GM12878 (cell line): ENCODE measurements at regions not wholly inside any gene's neighbourhood (a gene's known extent, or its start where the extent isn't known, plus 50 kb on each side); places are given as distances from the start of the nearest gene placed in this dataset.

Source experiments
- ATAC-seq: fragments of 200-7000 bp; cut with Tn5 transposase; 3 replicates; pipeline ENCODE4 v1.9.1; 2020; ENCODE audit warnings: mild to moderate bottlenecking, moderate library complexity
- BruUV-seq: library from RNA; stranded (reverse); fragments of 400-500 nt; replicated peaks from 2 replicates; lab custom pipeline; 2021; lab: Mats Ljungman, UMichigan
- CTCF ChIA-PET: fragments of 300-600 bp; sonication (Branson Sonifier 250); formaldehyde crosslinking; extraction: SDS; loops from one replicate; lab custom pipeline; 2021; ENCODE audit warnings: inconsistent platforms; lab: Yijun Ruan, JAX
- POLR2A ChIA-PET: fragments of 350-600 bp; formaldehyde crosslinking; extraction: SDS; loops from one replicate; lab custom pipeline; 2021; ENCODE audit warnings: inconsistent platforms; lab: Charles Lee
- RAD21 ChIA-PET: fragments of 300-600 bp; sonication (Branson Sonifier 250); formaldehyde crosslinking; loops from one replicate; lab custom pipeline; 2023; ENCODE audit warnings: antibody characterized with exemption; ENCODE audit not compliant: unreplicated experiment; lab: Charles Lee
- SMC1A ChIA-PET: fragments of 300-600 bp; sonication (Branson Sonifier 250); formaldehyde crosslinking; loops from one replicate; lab custom pipeline; 2023; ENCODE audit not compliant: unreplicated experiment, uncharacterized antibody; lab: Charles Lee
- DNase-seq: peaks from one replicate; pipeline ENCODE4 v3.0.0-alpha.2; 2011; ENCODE audit warnings: low read depth, low spot score
- FAIRE-seq: peaks from 3 replicates; lab custom pipeline; 2011; peaks lifted over from hg19 to GRCh38; lab: Jason Lieb, UNC
- H2AFZ ChIP-seq: 2 replicates; pipeline ENCODE4 v1.6.0; 2011; ENCODE audit warnings: low read depth, low read length, control low read depth; ENCODE audit not compliant: control insufficient read depth
- H3K27ac ChIP-seq: 2 replicates; pipeline ENCODE4 v1.5.1; 2011; ENCODE audit warnings: control low read depth; ENCODE audit not compliant: control insufficient read depth, insufficient read depth
- H3K27me3 ChIP-seq, 2 experiments: replicated peaks in 1 of 2; 2 replicates each; pipeline versions ENCODE4 v1.6.0 to v1.6.1; 2011; ENCODE audit warnings: low read length in 1 of 2; ENCODE audit not compliant: control insufficient read depth in 2 of 2, insufficient read depth in 2 of 2
- H3K36me3 ChIP-seq, 2 experiments: 2 replicates each; pipeline ENCODE4 v1.5.1; 2011; ENCODE audit warnings: low read length in 1 of 2; ENCODE audit not compliant: control insufficient read depth in 2 of 2, insufficient read depth in 2 of 2
- H3K4me1 ChIP-seq: 2 replicates; pipeline ENCODE4 v1.6.1; 2011; ENCODE audit warnings: mild to moderate bottlenecking, low read length, moderate library complexity, mixed read lengths; ENCODE audit not compliant: control insufficient read depth, insufficient read depth
- H3K4me2 ChIP-seq: 2 replicates; pipeline ENCODE4 v1.6.0; 2011; ENCODE audit warnings: control low read depth; ENCODE audit not compliant: control insufficient read depth, insufficient read depth
- H3K4me3 ChIP-seq: fragments of 200-600 bp; sonication (generic); 2 replicates; pipeline ENCODE4 v1.5.1; 2016
- H3K79me2 ChIP-seq: 2 replicates; pipeline ENCODE4 v1.6.0; 2011; ENCODE audit warnings: low read length; ENCODE audit not compliant: control insufficient read depth, insufficient read depth
- H3K9ac ChIP-seq: 2 replicates; pipeline ENCODE4 v1.8.0; 2011; ENCODE audit warnings: low read length, control low read depth, mixed read lengths; ENCODE audit not compliant: control insufficient read depth, insufficient read depth
- H3K9me3 ChIP-seq: replicated peaks from 3 replicates; pipeline ENCODE4 v1.5.1; 2011; ENCODE audit warnings: mild to moderate bottlenecking, low read length; ENCODE audit not compliant: control insufficient read depth, insufficient read depth
- H4K20me1 ChIP-seq: 2 replicates; pipeline ENCODE4 v1.6.0; 2011; ENCODE audit not compliant: control insufficient read depth, insufficient read depth
- BACH1 ChIP-seq: fragments of 450-650 bp; IDR thresholded peaks from 2 replicates; pipeline ENCODE4 v1.6.1; 2017; ENCODE audit warnings: mild to moderate bottlenecking, borderline replicate concordance
- CBX3 ChIP-seq: fragments of 200-600 bp; sonication (generic); IDR thresholded peaks from 2 replicates; pipeline ENCODE4 v1.6.1; 2016; ENCODE audit warnings: low read depth, borderline replicate concordance
- CTCF ChIP-seq, 3 experiments: IDR thresholded peaks in 2 of 3; conservative IDR thresholded peaks in 1 of 3; 2 replicates each; pipeline ENCODE4 v1.5.1; 2011; ENCODE audit warnings: low read depth in 3 of 3, low read length in 3 of 3, mild to moderate bottlenecking in 3 of 3, control low read depth in 2 of 3, moderate library complexity in 2 of 3, inconsistent platforms in 1 of 3, mixed read lengths in 1 of 3; ENCODE audit not compliant: control insufficient read depth in 2 of 3, insufficient read depth in 1 of 3; ENCODE audit errors: extremely low read depth in 1 of 3
- E2F8 ChIP-seq: fragments of 450-650 bp; IDR thresholded peaks from 2 replicates; pipeline ENCODE4 v1.6.1; 2018; ENCODE audit warnings: mild to moderate bottlenecking, low read depth, moderate library complexity; ENCODE audit not compliant: partially characterized antibody
- E4F1 ChIP-seq: fragments of 450-650 bp; IDR thresholded peaks from 2 replicates; pipeline ENCODE4 v1.6.1; 2018; ENCODE audit warnings: borderline replicate concordance, mild to moderate bottlenecking; ENCODE audit not compliant: partially characterized antibody
- ELK1 ChIP-seq: IDR thresholded peaks from 2 replicates; pipeline ENCODE4 v1.6.1; 2012; ENCODE audit warnings: low read depth, low read length, improper control_type of control experiment
- KAT2A ChIP-seq: conservative IDR thresholded peaks from 2 replicates; pipeline ENCODE4 v1.6.1; 2011; ENCODE audit warnings: low read depth, low read length; ENCODE audit not compliant: control insufficient read depth
- NFYB ChIP-seq: IDR thresholded peaks from 2 replicates; pipeline ENCODE4 v1.6.1; 2011; ENCODE audit warnings: low read depth, mild to moderate bottlenecking, low read length, improper control_type of control experiment, moderate library complexity; ENCODE audit not compliant: insufficient read depth
- PML ChIP-seq: IDR thresholded peaks from 2 replicates; pipeline ENCODE4 v1.6.1; 2012; ENCODE audit warnings: low read length, inconsistent platforms
- SKIL ChIP-seq: fragments of 450-650 bp; IDR thresholded peaks from 2 replicates; pipeline ENCODE4 v1.6.1; 2017; ENCODE audit warnings: mild to moderate bottlenecking, low read depth, inconsistent platforms; ENCODE audit not compliant: poor library complexity, severe bottlenecking
- SREBF2 ChIP-seq: IDR thresholded peaks from 2 replicates; pipeline ENCODE4 v1.6.1; 2012; ENCODE audit warnings: mild to moderate bottlenecking, low read length
- SUPT20H ChIP-seq: IDR thresholded peaks from 2 replicates; pipeline ENCODE4 v1.6.1; 2011; ENCODE audit warnings: low read depth, mild to moderate bottlenecking, low read length, moderate library complexity, borderline replicate concordance; ENCODE audit not compliant: control insufficient read depth
- TARDBP ChIP-seq: IDR thresholded peaks from 2 replicates; pipeline ENCODE4 v1.6.1; 2016; ENCODE audit warnings: borderline replicate concordance
- ZNF207 ChIP-seq: fragments of 450-650 bp; IDR thresholded peaks from 2 replicates; pipeline ENCODE4 v1.6.1; 2014; ENCODE audit warnings: antibody characterized with exemption, mild to moderate bottlenecking, borderline replicate concordance
- WGBS: methylation state at CpG from one replicate; pipeline ENCODE4 v1.1.6; 2016; ENCODE audit warnings: low lambda C conversion rate; ENCODE audit not compliant: insufficient replicate concordance, insufficient coverage; ENCODE audit errors: missing lambda C conversion rate; 5-methylcytosine and 5-hydroxymethylcytosine counted together
- in situ Hi-C: fragments of 300-500 bp; cut with MboI; formaldehyde crosslinking; loops from 9 replicates; pipeline ENCODE4 v1.14.3; 2018; ENCODE audit warnings: mixed read lengths
- intact Hi-C: fragments of 100-400 bp; cut with micrococcal nuclease; formaldehyde crosslinking; loops from one replicate; pipeline ENCODE4 v1.14.2; 2022; ENCODE audit not compliant: unreplicated experiment

GRCh38 chr9:75713335-75713734, 177.1 kb upstream of the PCSK5 start:
- DNase-seq (no peak), ATAC-seq (no peak), FAIRE-seq (no peak)
- RAD21 ChIA-PET: no interaction called here
- Histone ChIP-seq H3K27ac (no peak overlapping the region), H3K9me3 (no peaks in the 10 kb centered on the region), H2AFZ (no peak overlapping the region), H3K4me3 (no peak overlapping the region), H4K20me1 (no peaks in the 10 kb centered on the region), H3K79me2 (no peaks in the 10 kb centered on the region), H3K27me3 (no peaks in the 10 kb centered on the region), H3K9ac (no peak overlapping the region), H3K4me1 (no peaks in the 10 kb centered on the region), H3K36me3 (no peaks in the 10 kb centered on the region), H3K4me2 (no peak overlapping the region)
- no TSS peak for BruUV-seq
- 11% methylated on average over 4 of the region's 4 CpGs for WGBS
- POLR2A ChIA-PET: no interaction called here
- SMC1A ChIA-PET: no interaction called here
- intact Hi-C loops: no loop called here
- CTCF ChIA-PET: no interaction called here
- in situ Hi-C loops: no loop called here
- TF ChIP-seq ELK1 (no peak), NFYB (no peak), ZNF207 (no peak), CBX3 (no peak), TARDBP (no peak), E4F1 (no peak), CTCF (IDR thresholded peaks at IDR 0.05 in 2 of 3, conservative IDR thresholded peaks at IDR 0.05 in 1 of 3; ENCODE audit: control insufficient read depth in 2 of 3, extremely low read depth in 1 of 3, insufficient read depth in 1 of 3, low read depth in 3 of 3, low read length in 3 of 3) (no peak), SREBF2 (no peak), BACH1 (no peak), KAT2A (no peak), PML (no peak), SKIL (no peak), SUPT20H (no peak), E2F8 (no peak)
